ENCODE measurements at regions not wholly inside any gene's neighbourhood (a gene's known extent, or its start where the extent isn't known, plus 50 kb on each side); places are given as distances from the start of the nearest gene placed in this dataset.

- DNase-seq = no peak
These were observed 304.2 kb downstream of the ENC1 start for GRCh38 chr5:74336297-74336696.

- DNase-seq = no peak
These were observed 305.7 kb downstream of the ENC1 start for GRCh38 chr5:74334762-74335384.

GRCh38 chr5:74334062-74334761 lies 306.3 kb downstream of the ENC1 start:
- DNase-seq = no peak

- DNase-seq = no peak
These were observed 307.1 kb downstream of the ENC1 start for GRCh38 chr5:74333430-74333829.

GRCh38 chr5:74332682-74333081 lies 307.8 kb downstream of the ENC1 start:
- DNase-seq = no peak

GRCh38 chr5:74332006-74332405 lies 308.5 kb downstream of the ENC1 start:
- DNase-seq = no peak

GRCh38 chr5:74328221-74328630 lies 312.3 kb downstream of the ENC1 start:
- no peak for DNase-seq

GRCh38 chr5:74327339-74327685 lies 313.2 kb downstream of the ENC1 start:
- DNase-seq = no peak

GRCh38 chr5:74326571-74327338 lies 313.8 kb downstream of the ENC1 start:
- DNase-seq = peak; percentile 94

- DNase-seq = peak; percentile 44
These were observed 314.7 kb downstream of the ENC1 start for GRCh38 chr5:74325866-74326265.

GRCh38 chr5:74324556-74324955 lies 316.0 kb downstream of the ENC1 start:
- no peak for DNase-seq

GRCh38 chr5:74322944-74323343 lies 317.6 kb downstream of the ENC1 start:
- no peak for DNase-seq

GRCh38 chr5:74322191-74322590 lies 318.3 kb downstream of the ENC1 start:
- DNase-seq = no peak

- no peak for DNase-seq
These were observed 319.2 kb downstream of the ENC1 start for GRCh38 chr5:74321326-74321725.

GRCh38 chr5:74320526-74320925 lies 320.0 kb downstream of the ENC1 start:
- no peak for DNase-seq

- no peak for DNase-seq
These were observed 321.5 kb downstream of the ENC1 start for GRCh38 chr5:74319076-74319475.

GRCh38 chr5:74316064-74316603 lies 324.4 kb downstream of the ENC1 start:
- peak; percentile 100 for DNase-seq

- peak; percentile 8 for DNase-seq
These were observed 325.6 kb downstream of the ENC1 start for GRCh38 chr5:74314906-74315305.

GRCh38 chr5:74313896-74314295 lies 326.6 kb downstream of the ENC1 start:
- no peak for DNase-seq

GRCh38 chr5:74312746-74313145 lies 327.8 kb downstream of the ENC1 start:
- no peak for DNase-seq

- no peak for DNase-seq
These were observed 328.6 kb downstream of the ENC1 start for GRCh38 chr5:74311961-74312360.

GRCh38 chr5:74310997-74311930 lies 329.3 kb downstream of the ENC1 start:
- no peak for DNase-seq

GRCh38 chr5:74310386-74310785 lies 330.1 kb downstream of the ENC1 start:
- no peak for DNase-seq
